ENCODE measurements at regions not wholly inside any gene's neighbourhood (a gene's known extent, or its start where the extent isn't known, plus 50 kb on each side); places are given as distances from the start of the nearest gene placed in this dataset.

- TF ChIP-seq CBX3 (IDR thresholded peaks at IDR 0.05; ENCODE audit: borderline replicate concordance, low read depth) (no peak), CTCF (IDR thresholded peaks at IDR 0.05 in 2 of 3, conservative IDR thresholded peaks at IDR 0.05 in 1 of 3; ENCODE audit: control insufficient read depth in 2 of 3, extremely low read depth in 1 of 3, insufficient read depth in 1 of 3, low read depth in 3 of 3, low read length in 3 of 3) (no peak), ESRRA (IDR thresholded peaks at IDR 0.05; ENCODE audit: low read length) (no peak), EZH2 (IDR thresholded peaks at IDR 0.05; ENCODE audit: borderline replicate concordance, control insufficient read depth, low read depth, low read length) (no peak), POLR2AphosphoS5 (IDR thresholded peaks at IDR 0.05; ENCODE audit: low read length) (no peak), PAX8 (IDR thresholded peaks at IDR 0.05) (no peak), EP300 (IDR thresholded peaks at IDR 0.05; ENCODE audit: borderline replicate concordance in 1 of 2, control insufficient read depth in 1 of 2, low read depth in 2 of 2, low read length in 2 of 2) (no peak), RAD21 (IDR thresholded peaks at IDR 0.05; ENCODE audit: insufficient read depth, low read depth, low read length) (no peak), CBX5 (IDR thresholded peaks at IDR 0.05; ENCODE audit: low read depth) (no peak), NRF1 (conservative IDR thresholded peaks at IDR 0.05; ENCODE audit: low read depth, low read length) (no peak), MXI1 (IDR thresholded peaks at IDR 0.05; ENCODE audit: low read depth, low read length) (no peak), SREBF2 (IDR thresholded peaks at IDR 0.05; ENCODE audit: low read length) (no peak), MAX (IDR thresholded peaks at IDR 0.05; ENCODE audit: low read depth, low read length) (no peak), POLR2A (IDR thresholded peaks at IDR 0.05; ENCODE audit: low read depth, low read length) (no peak)
Measured at GRCh38 chr3:25151281-25151902, 276.7 kb upstream of the RARB start.

Measured in GM12878 (cell line).